NCI-H345 (cell line): ENCODE measurements at regions not wholly inside any gene's neighbourhood (a gene's known extent, or its start where the extent isn't known, plus 50 kb on each side); places are given as distances from the start of the nearest gene placed in this dataset.

ENCODE experiments used
- DNase-seq: peaks from one replicate; lab custom pipeline; 2025; lab: John Stamatoyannopoulos, UW

- DNase-seq, result no peak
Measured at GRCh38 chr10:123409426-123409825, 255.2 kb downstream of the BUB3 start.

GRCh38 chr10:123409884-123410283, 255.7 kb downstream of the BUB3 start:
- DNase-seq, result no peak

- DNase-seq, result no peak
Measured at GRCh38 chr10:123413353-123413752, 252.8 kb upstream of the GPR26 start.

- no peak for DNase-seq
Measured at GRCh38 chr10:123415523-123415922, 250.6 kb upstream of the GPR26 start.

- DNase-seq, result no peak
Measured at GRCh38 chr10:123417414-123417813, 248.7 kb upstream of the GPR26 start.

- DNase-seq, result no peak
Measured at GRCh38 chr10:123421461-123421860, 244.7 kb upstream of the GPR26 start.

- no peak for DNase-seq
Measured at GRCh38 chr10:123422261-123422660, 243.9 kb upstream of the GPR26 start.

- DNase-seq, result no peak
Measured at GRCh38 chr10:123424537-123424936, 241.6 kb upstream of the GPR26 start.

GRCh38 chr10:123425680-123426079, 240.5 kb upstream of the GPR26 start:
- no peak for DNase-seq

GRCh38 chr10:123427165-123427786, 238.9 kb upstream of the GPR26 start:
- DNase-seq, result no peak

- DNase-seq, result no peak
Measured at GRCh38 chr10:123428391-123428790, 237.8 kb upstream of the GPR26 start.

- DNase-seq, result no peak
Measured at GRCh38 chr10:123429706-123430221, 236.4 kb upstream of the GPR26 start.

- no peak for DNase-seq
Measured at GRCh38 chr10:123433539-123433938, 232.6 kb upstream of the GPR26 start.

GRCh38 chr10:123434435-123435039, 231.6 kb upstream of the GPR26 start:
- DNase-seq, result no peak

GRCh38 chr10:123442901-123443300, 223.3 kb upstream of the GPR26 start:
- DNase-seq, result no peak

- no peak for DNase-seq
Measured at GRCh38 chr10:123443924-123444323, 222.2 kb upstream of the GPR26 start.

GRCh38 chr10:123445261-123445775, 220.8 kb upstream of the GPR26 start:
- no peak for DNase-seq

- no peak for DNase-seq
Measured at GRCh38 chr10:123446449-123447156, 219.6 kb upstream of the GPR26 start.

- DNase-seq, result no peak
Measured at GRCh38 chr10:123449234-123449962, 216.8 kb upstream of the GPR26 start.

- DNase-seq, result no peak
Measured at GRCh38 chr10:123450956-123451605, 215.1 kb upstream of the GPR26 start.

- DNase-seq, result no peak
Measured at GRCh38 chr10:123451618-123452245, 214.4 kb upstream of the GPR26 start.
